Activated CD8-positive, alpha-beta memory T cell treated with anti-CD3 and anti-CD28 coated beads, Interleukin-2, amount 50 U/mL, for 4 hours (primary cell): ENCODE measurements at regions not wholly inside any gene's neighbourhood (a gene's known extent, or its start where the extent isn't known, plus 50 kb on each side); places are given as distances from the start of the nearest gene placed in this dataset.

Source experiments
- DNase-seq: peaks from one replicate; pipeline ENCODE4 v3.0.0-alpha.2; 2020

DNA sequence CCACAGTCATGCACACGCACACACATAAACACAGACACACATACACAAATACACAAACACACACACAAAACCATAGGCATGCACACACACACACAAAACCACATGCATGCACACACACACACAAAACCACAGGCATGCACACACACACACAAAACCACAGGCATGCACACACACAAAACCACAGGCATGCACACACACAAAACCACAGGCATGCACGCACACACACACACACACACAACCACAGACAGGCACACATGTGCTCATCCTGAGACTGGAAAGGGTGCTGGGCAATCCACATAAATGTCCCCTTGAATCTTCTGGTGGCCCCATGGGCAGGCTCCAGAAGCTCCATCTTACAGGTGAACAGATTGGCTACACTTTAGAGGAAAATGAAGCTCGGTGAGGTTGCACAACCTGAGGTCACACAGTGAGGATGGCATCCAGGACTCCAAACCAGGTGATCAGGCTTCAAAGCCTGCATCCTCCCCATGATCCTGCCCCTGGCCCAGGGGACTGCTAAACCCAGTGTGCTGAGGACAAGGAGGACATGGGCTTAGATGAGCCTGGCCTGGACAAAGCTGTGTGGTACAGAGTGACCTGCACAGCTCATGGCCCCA, 144.8 kb downstream of the GADD45G start:
- DNase-seq, result no peak

DNA sequence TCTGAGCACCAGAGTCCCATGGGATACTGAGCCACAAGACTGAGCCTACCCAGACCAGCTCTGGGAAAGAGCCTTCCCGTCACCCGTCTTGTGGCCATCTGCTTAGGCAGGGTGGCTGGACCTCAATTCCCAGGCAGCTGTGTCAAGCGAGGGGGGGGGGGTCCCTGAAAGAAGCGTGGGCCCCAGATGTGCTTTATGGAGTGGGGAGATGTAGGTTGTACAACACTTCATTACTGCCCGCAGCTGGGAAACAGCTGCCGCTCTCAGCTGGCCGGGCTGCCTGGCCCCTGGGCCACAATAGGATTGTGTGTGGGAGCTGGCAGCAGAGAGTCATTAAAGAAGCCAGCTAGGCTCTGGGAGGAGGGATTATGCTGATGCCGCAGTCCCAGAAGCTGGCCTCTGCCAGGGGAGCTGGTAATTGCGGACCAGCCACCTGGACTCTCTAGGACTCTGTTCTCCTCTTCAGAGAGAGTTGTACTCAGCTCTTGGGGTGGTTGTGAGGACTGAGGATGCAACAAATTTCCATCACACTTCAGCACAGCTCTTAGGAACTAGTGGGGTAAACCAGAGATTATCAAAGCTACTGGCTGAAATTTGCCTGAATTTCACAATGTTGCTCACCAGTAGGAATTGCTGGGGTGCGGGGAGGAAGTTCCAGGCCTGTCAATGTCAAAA, 145.4 kb downstream of the GADD45G start:
- no peak for DNase-seq

DNA sequence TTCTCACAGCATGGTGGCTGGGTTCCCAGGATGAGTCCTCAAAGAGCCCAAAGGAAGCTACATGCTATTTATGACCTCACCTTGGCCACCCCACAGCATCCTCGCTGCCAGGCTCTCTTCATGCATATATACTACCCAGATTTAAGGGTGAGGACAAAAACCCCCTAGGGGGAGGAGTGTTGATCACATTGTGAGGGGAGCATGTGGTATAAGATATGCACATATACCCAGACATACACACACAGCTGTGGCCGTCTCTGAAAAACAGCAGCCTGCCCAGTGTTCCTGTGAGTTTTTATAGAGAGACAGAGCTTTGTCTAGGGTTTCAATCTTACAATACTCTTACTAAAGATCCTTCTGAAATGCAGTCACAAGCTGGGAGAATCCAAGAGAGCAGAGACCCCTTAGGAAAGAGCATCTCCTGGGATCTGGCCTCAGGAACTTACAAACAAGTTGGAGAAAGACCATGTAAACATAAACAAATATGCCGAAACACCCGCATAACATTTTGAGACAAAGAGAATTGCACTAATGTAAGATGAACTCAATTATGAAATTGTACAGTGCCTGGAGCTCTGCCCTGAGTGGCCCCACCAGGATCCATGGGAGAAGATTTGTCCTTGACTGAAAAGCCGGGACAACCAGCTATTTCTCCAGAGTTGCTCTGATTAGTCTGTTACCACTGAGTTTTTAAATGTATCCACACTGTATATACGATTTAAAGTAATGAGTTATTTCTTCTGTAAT, 146.4 kb downstream of the GADD45G start:
- DNase-seq, result no peak

DNA sequence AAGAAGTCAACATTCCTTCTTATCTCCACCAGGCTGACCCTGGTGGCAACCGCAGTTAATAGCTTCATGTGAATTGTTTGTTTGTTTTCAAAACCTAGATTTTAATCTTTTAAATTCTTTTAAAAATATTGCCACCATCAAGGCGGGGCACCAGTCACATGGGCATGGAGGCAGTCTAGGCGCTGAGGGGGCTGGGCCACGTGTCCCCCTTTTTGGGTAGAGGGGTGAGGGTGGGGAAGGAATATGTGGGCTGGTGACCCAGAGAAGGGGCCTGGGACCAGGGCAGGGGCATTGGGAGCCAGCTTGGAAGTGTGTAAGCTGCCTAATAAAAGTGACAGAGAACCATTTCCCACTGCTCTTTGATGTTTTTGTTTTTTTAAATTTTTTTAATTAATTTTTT, 147.3 kb downstream of the GADD45G start:
- DNase-seq, result no peak

DNA sequence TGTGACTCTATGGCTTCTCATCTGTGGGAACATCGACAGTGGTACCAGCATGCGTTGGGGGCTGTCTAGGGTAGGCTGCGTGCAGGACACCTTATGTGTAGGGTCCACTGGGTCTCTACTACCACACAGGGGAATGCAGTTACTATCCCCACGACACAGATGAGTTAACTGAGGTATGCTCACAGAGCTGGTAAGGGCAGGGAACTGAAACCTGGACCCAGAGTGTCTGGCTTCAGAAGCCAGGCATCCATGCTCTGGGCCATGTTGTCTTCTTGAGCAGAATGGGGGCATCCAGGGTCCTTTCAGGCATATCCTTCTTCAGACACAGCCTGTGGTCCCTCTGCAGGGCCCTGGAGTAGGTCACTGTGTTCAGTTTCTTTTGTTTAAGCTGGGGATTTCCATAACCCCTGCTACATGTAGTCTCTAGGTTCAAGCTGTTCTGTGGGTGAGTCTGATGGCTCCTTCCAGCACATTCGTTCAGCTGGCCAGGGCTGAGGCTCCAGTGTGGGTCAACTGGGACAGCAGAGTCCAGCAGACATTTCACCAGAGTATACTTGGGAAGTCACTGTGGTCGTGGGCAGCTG, 148.8 kb downstream of the GADD45G start:
- no peak for DNase-seq

DNA sequence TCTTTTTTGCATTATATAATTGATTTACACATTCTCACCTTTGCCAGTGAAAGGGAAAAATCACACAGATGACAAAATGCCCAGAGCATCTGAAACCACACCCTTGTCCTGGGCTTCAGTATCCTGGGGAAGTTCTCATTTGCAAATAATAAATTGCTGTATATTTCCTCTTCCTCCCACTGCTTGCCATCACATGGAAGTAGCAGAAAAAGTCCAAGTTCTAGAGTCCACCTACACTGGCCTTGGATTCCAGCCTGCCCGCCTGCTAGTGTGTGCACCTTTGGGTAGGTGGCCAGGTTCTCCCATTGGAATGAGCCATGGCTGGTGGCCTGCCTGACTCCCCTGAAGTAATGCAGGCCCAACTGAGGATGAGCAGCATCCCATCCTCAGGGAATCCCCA, 149.4 kb downstream of the GADD45G start:
- DNase-seq, result no peak

DNA sequence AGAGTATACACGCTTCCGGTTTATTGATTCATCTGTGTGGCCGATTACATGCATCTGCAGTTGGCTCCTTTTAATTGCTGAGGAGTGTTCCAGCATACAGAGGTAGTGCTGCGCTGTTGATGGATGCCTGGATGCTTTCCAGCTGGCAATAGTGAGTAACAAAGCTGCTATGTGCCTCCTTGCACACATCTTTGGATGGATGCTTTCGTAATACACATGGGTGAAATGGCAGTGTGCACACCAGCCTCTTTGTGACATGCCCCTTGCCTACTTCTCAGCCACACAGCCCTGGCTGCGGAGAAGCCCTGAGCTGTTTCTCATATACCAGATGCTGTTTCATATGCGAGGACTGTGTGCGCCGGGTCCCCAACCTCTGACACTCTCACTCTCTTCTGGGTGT, 151.0 kb downstream of the GADD45G start:
- DNase-seq, result no peak

DNA sequence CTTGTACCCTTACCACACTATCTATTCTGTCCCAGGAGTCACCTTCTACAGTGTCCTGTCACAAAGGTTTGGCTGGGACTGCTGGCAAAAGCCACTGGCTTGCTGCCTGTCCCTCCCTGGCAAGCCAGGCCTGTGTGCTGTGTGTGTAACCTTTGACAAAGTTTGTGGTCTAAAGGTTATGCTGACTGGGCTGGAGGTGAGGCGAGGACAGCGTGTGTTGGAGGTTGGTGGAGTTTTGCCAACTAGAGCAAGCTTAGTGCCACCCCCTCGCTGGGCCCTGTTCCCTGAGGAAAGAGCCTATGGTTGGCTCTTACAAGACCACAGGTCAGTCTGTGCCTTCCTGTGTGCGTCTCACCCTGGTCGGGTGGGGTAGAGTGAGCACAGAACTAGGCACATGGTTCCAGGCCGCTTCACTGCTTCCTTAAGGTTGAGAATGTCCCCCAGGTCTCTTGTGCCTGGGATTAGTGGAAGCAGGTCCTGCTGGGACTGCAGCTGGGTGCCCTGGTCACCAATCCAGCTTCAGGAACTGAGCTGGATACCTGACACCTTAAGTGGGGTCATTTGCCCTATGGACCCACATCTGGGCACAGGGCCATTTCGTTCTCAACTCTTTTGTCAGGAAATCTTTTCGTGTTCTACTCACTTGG, 152.2 kb downstream of the GADD45G start:
- no peak for DNase-seq

DNA sequence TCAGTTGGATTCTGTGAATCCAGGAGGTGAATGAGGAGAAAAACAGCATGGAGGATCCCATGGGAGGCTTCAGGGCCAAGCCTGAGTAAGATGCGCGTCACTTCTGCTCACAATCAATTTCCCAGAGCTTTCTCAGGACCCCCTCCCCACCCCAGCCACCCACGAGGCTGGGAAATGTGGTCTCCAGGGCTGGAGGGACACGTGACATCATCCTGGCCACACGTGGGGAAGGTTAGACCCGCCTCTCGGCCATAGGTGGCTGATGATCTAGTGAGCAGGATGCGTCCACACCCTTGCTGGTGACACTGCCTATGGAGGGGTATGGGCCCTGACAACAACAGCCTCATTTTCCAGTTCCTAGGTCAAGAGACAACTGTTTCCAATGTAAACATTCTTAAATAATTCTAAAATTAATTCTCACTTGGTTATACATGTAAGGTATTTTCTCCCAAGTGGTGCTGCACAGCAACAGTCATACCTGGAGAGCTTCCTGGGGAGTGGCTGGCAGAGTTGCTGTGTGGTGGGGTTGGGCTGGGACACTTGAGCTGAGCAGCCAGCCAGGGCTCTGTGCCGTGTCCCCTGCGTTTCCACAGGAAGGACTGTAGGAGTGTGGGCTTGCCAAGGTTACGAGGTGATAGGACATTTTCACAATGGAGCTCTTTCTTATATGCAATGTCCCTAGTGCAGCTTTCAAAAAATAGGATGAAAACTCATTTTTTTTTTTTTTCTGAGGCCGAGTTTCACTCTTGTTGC, 153.1 kb downstream of the GADD45G start:
- no peak for DNase-seq

DNA sequence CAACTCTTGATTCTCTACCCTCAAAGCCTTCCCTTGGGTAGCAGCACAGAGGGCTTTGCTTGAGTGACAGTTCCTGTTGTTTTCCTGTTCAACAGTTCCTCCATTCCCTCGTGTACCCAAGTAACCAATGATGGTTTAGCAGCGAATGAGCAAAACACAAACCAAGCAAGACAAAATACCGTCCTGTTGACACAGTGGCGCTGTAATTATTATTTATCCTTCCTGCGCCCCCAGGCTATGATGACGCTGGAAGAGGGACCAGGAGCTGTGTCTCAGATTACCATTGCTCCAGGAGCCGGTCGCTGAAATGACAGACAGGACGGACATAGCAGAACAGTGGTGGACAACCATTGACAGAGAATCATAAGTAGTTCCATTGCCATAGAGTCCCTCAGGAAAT, 154.8 kb downstream of the GADD45G start:
- no peak for DNase-seq

DNA sequence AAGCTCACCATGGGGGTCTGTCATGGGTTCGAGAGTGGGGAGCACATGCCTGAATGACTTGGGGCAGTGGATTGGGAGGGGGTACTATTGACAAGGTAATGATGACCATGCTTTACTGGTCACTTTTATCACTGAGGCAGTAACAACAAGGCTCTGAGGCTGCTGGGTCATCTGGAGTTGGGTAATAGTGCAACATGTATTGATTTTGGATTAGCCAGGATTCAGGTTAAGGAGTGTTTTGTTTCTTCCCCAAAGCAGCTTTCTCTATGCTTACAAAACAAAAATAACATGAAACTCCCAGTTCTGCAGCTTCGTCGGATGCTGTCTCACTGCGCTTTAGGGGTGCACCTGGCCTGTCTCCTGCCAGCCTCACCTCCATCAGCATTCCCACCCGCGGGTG, 155.3 kb downstream of the GADD45G start:
- DNase-seq, result no peak

DNA sequence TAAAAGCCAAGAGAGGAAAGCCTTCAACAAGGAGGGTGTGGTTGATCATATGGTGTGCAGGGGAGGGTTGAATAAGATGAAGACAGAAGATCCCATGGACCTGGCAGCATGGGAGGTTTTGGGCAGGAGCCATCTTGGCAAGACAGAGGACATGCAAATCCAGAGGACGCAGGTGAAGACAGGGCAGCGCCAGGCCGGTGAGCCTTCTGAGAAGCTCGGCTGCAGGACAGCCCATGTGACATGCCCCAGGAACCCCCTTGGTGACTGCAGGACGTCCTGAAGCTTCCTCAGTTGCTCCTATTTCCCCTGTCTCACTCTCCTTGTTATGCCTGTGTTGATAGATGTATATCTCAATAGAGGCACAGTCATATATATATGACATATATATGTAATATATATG, 159.4 kb downstream of the GADD45G start:
- DNase-seq, result no peak

DNA sequence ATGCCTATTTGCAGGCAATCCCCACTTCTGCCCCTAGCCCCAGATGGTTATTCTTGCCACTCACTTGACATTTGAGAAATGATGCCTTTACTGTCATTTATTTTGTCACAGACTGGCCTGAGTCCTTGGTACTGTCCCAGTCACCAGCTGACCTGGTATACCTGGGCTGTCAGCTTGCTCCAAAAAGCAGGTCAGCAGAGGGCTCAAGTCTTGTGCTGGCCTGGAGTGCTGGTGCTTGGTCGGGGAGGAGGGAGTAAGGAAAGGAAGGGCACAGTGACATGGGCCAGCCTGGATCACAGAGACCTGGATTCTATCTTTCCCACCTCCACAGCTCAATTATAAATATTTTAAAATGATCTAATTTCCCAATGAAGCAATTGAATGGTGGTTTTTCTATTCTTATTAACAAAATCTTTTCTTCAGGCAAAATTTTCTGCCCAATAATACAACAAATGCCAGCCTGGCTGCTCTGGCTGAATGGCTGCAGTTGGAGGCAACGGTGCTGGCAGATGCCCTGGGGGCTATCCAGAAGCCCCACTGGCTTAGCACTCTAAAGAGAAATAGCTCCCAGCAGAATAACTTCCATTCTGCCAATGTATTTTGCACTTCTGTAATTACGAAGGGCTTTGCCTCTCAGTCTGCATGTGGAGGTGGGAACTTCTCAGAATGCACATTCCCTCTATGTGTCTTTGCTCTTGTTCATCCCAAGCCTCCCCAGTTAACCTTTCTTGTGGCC, 160.6 kb downstream of the GADD45G start:
- no peak for DNase-seq

DNA sequence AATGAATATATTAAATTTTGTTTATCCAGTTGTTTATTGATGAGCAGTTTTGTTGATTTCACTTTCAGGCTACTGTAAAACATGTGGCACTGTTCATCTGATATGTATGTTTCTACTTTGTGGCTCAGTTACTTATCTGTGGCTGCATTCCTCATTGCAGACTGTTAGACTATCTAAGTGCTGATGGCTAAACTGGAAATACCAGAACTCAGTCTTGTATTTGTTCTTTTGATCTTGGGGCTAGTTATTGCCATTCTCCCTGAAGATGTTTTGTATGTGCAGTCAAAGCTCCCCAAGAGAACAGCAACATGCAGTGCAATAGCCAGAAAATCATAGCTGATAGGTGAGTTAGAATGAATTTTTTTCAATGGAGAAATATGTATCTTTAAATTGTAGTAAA, 162.2 kb downstream of the GADD45G start:
- DNase-seq, result no peak

DNA sequence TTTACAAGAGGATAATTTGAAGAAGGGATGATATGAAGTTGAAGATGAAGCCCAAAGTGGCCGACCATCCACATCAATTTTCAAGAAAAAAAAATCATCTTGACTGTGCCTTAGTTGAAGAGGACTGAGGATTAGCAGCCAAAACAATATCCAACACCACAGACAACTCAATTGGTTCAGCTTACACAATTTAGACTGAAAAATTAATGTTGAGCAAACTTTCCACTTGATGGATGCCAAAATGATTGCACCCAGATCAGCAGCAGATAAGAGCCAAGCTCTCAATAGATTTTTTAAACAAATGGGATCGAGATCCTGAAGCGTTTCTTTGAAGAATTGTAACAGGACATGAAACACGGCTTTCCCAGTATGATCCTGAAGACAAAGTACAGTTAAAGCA, 163.2 kb downstream of the GADD45G start:
- no peak for DNase-seq

DNA sequence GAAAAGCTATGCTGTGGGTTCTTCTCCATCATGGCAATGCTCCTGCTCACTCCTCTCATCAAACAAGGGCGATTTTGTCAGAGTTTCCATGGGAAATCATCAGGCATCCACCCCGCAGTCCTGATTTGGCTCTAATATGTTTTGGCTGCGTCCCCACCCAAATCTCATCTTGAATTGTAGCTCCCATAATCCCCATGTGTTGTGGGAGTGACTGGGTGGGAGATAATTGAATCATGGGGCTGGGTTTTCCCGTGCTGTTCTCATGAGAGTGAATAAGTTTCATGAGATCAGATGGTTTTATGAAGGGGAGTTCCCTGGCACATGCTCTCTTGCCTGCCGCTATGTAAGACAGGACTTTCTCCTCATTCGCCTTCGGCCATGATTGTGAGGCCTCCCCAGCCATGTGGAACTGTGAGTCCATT, 163.8 kb downstream of the GADD45G start:
- no peak for DNase-seq

DNA sequence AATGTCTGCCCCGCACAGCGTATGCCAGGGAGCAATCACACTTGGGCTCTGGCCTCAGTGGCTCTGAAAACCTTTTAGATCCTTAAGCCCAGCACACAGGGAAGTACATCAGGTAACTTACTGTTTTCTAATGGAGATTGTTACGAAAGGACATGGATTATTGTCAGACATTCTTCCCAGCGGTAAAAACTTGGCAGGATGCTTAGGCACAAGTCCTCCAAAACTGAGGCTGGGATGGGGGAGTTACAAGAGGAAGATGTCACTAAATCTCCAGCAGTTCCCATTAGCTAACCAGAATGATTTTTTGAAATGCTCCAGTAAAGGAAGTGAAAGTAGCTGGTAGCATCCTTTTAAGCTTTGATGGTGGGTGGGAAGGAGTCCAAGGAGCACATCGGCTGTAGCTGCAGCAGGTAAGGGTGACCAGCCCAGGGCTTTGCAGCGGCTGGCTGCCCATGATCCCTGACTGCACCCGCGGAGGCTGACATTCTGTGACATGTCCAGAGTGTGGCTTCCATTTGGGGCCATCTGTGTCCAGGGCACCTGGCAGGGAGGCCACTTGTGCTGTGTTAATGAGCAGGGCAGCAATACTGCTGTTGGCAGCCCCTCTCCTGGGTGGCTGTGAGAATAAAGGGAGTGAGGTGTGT, 165.8 kb downstream of the GADD45G start:
- DNase-seq, result no peak

DNA sequence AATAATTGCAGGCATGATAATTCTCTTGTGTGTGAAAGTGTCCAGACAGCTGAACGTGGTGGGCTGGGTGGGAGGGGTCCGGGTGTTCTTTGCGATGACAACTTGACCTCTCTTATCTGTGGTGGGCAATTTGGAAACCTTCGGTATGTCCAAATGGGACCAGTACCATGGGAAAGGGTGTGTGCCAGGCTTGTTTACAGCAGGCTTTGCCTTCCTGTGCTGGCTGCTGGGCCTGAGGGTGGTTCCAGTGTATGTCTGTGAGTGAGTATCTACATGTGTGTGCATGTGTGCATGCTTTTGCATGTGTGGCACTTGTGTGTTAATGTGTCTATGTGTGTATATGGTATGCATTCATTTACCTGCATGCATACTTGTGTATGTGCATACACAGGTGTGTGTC, 166.4 kb downstream of the GADD45G start:
- DNase-seq, result no peak

DNA sequence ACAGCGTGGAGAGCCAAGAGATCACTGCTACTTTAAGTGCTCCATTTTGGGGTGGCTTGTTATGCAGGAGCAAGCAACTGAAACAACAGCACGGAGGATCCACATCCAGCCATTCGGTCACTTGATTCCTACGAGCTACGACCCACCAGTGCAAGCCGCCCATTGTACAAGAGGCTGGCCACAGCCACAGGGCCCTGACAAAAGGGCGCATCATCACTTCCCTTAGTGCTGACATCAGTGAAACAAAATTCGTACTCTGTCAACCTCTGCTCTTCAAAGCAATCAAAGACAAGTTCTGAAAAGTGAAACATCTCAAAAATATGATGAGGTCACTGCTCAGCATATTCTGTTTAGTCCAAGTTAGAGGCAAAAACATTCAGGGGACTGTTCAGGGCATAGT, 168.4 kb downstream of the GADD45G start:
- DNase-seq, result no peak

DNA sequence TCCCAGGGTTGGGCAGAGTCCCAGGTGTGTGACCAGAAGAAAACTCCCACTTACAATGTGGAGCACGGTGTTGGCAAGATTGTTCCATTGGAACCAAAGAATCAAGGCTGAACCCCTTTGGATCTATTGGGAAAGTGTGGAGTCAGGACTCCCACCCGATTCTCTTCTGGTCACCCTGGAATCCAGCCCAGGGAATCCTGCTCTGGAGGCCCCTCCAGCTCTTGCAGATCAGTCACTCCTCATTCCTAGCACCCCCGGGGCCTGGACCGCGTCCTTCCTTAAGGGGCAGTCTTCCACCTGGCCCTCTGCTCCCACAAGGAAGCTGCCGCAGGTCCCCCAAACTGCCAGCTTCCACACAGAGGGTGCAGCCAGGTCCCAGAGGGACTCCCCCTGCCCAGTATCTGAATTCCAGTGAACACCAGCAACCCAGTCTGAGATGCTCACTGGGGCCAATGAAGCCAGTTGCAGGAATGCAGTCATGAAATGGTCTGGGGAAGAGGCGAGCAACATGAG, 170.1 kb downstream of the GADD45G start:
- no peak for DNase-seq

DNA sequence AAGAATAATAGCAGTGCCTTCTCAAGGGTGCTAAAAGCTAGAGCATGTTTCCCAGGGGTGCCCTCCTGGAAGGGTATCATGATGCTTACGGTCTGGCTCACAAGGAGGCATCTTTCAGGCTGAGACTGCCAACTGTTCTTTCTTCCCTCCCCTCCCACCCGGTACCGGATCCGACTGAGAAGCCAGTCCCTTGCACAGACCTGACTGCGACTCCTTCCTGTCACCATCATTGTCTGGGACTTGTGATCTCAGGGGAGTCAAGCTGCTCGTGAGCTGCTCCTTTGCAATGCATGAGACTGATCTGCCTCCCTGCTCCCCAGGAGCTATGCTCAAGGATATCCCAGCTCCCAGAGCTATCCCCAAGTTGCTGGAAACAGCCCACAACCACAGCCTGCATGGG, 170.8 kb downstream of the GADD45G start:
- no peak for DNase-seq
